ENCODE measurements at regions not wholly inside any gene's neighbourhood (a gene's known extent, or its start where the extent isn't known, plus 50 kb on each side); places are given as distances from the start of the nearest gene placed in this dataset.

- DNase-seq: no peak
- intact Hi-C loops (cut with DNase I): no loop called here
These were observed 56.7 kb upstream of the DGKG start for GRCh38 chr3:186418671-186419145.

GRCh38 chr3:186417791-186418190, 55.8 kb upstream of the DGKG start:
- DNase-seq: peak in 21 of 42 donors; percentile 9 to 64 (median 38)
- intact Hi-C loops (cut with DNase I): no loop called here

- intact Hi-C loops (cut with DNase I): no loop called here
- DNase-seq: peak in 2 of 42 donors; percentile 17 to 19
These were observed 52.8 kb upstream of the DGKG start for GRCh38 chr3:186414735-186415419.

GRCh38 chr3:186413615-186414415, 51.8 kb upstream of the DGKG start:
- DNase-seq: peak; percentile 30 to 85 (median 56)
- intact Hi-C loops (cut with DNase I): no loop called here

GRCh38 chr3:186411994-186412393, 50.0 kb upstream of the DGKG start:
- no peak for DNase-seq
- intact Hi-C loops (cut with DNase I): no loop called here
